Natural killer cell (primary cell): ENCODE measurements at regions not wholly inside any gene's neighbourhood (a gene's known extent, or its start where the extent isn't known, plus 50 kb on each side); places are given as distances from the start of the nearest gene placed in this dataset.

Experiments used
- ATAC-seq, 3 donors: fragments of 150-1000 bp in 2 of 3; fragments of 200-7000 bp in 1 of 3; cut with Tn5 transposase; 1 replicate in 1 of 3; 2 replicates in 2 of 3; pipeline ENCODE4 v1.10.0; 2021; ENCODE audit warnings: mild to moderate bottlenecking in 2 of 3, moderate library complexity in 2 of 3
- DNase-seq, 2 donors: peaks; one replicate each; pipeline versions ENCODE4 v3.0.0 to v3.0.0-alpha.2; 2013 to 2021; ENCODE audit warnings: mixed read lengths in 1 of 2
- H3K27ac ChIP-seq: one replicate; pipeline ENCODE4 v1.5.1; 2013; ENCODE audit warnings: mild to moderate bottlenecking, low read length
- H3K27me3 ChIP-seq: one replicate; pipeline ENCODE4 v1.6.1; 2013; ENCODE audit warnings: low read length; ENCODE audit not compliant: control insufficient read depth, insufficient read depth
- H3K36me3 ChIP-seq: one replicate; pipeline ENCODE4 v1.6.1; 2013; ENCODE audit warnings: low read length; ENCODE audit not compliant: control insufficient read depth, insufficient read depth
- H3K4me1 ChIP-seq: one replicate; pipeline ENCODE4 v1.6.1; 2013; ENCODE audit warnings: low read length; ENCODE audit not compliant: control insufficient read depth, insufficient read depth
- H3K4me3 ChIP-seq: one replicate; pipeline ENCODE4 v1.5.1; 2013; ENCODE audit warnings: low read length
- H3K9me3 ChIP-seq: one replicate; pipeline ENCODE4 v1.6.1; 2013; ENCODE audit warnings: low read length; ENCODE audit not compliant: control insufficient read depth, insufficient read depth
- H3K27ac Mint-ChIP-seq, 2 donors: one replicate each; pipeline ENCODE4 v1.8.0; 2022; ENCODE audit warnings: mild to moderate bottlenecking in 2 of 2, mixed read lengths in 2 of 2, moderate library complexity in 1 of 2
- H3K27me3 Mint-ChIP-seq, 2 donors: one replicate each; pipeline ENCODE4 v1.8.0; 2022; ENCODE audit warnings: low read depth in 2 of 2, mixed read lengths in 2 of 2
- H3K36me3 Mint-ChIP-seq: one replicate; pipeline ENCODE4 v1.8.0; 2022; ENCODE audit warnings: mixed read lengths
- H3K4me1 Mint-ChIP-seq, 2 donors: one replicate each; pipeline ENCODE4 v1.8.0; 2022; ENCODE audit warnings: mixed read lengths in 2 of 2
- H3K4me3 Mint-ChIP-seq: one replicate; pipeline ENCODE4 v1.8.0; 2022; ENCODE audit warnings: mild to moderate bottlenecking, moderate library complexity, mixed read lengths
- H3K9me3 Mint-ChIP-seq, 2 donors: one replicate each; pipeline ENCODE4 v1.8.0; 2022; ENCODE audit warnings: mixed read lengths in 2 of 2
- WGBS: methylation state at CpG from one replicate; pipeline ENCODE4 v1.1.7; 2013; ENCODE audit warnings: missing lambda C conversion rate; ENCODE audit not compliant: insufficient coverage; 5-methylcytosine and 5-hydroxymethylcytosine counted together
- intact Hi-C: fragments of 100-400 bp; cut with micrococcal nuclease; formaldehyde crosslinking; loops from one replicate; pipeline ENCODE4 v1.14.2; 2022
- TF ChIP-seq, protein P1 (sequence below): fragments of 200-600 bp; IDR thresholded peaks from one replicate; pipeline ENCODE4 v1.8.0; 2022; ENCODE audit warnings: antibody characterized with exemption

DNA sequence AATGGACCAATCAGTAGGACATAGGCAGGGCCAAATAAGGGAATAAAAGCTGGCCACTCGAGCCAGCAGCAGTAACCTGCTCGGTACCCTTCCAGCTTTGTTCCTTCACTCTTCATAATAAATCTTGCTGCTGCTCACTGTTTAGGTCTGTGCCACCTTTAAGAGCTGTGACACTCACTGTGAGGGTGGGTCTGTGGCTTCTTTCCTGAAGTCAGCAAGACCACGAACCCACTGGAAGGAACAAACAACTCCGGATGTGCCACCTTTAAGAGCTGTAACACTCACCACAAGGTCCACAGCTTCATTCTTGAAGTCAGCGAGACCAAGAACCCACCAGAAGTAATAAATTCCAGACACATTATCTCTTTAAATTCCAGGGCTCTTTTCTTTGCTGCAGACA lies 1922.3 kb upstream of the PCDH20 start:
- no peak overlapping the region for H3K27ac Mint-ChIP-seq
- Histone ChIP-seq H3K27ac (no peak overlapping the region), H3K36me3 (no peaks in the 10 kb centered on the region), H3K27me3 (no peaks in the 10 kb centered on the region), H3K4me1 (no peaks in the 10 kb centered on the region), H3K9me3 (peaks cover 15% of the 10 kb centered on the region), H3K4me3 (no peak overlapping the region)
- H3K36me3 Mint-ChIP-seq = peaks cover 14% of the 10 kb centered on the region
- TF ChIP-seq, protein P1, sequence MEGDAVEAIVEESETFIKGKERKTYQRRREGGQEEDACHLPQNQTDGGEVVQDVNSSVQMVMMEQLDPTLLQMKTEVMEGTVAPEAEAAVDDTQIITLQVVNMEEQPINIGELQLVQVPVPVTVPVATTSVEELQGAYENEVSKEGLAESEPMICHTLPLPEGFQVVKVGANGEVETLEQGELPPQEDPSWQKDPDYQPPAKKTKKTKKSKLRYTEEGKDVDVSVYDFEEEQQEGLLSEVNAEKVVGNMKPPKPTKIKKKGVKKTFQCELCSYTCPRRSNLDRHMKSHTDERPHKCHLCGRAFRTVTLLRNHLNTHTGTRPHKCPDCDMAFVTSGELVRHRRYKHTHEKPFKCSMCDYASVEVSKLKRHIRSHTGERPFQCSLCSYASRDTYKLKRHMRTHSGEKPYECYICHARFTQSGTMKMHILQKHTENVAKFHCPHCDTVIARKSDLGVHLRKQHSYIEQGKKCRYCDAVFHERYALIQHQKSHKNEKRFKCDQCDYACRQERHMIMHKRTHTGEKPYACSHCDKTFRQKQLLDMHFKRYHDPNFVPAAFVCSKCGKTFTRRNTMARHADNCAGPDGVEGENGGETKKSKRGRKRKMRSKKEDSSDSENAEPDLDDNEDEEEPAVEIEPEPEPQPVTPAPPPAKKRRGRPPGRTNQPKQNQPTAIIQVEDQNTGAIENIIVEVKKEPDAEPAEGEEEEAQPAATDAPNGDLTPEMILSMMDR = no peak
- DNase-seq (no peak), ATAC-seq (no peak)
- no peaks in the 10 kb centered on the region for H3K27me3 Mint-ChIP-seq
- intact Hi-C loops = no loop called here
- WGBS = 78% methylated on average over 5 of the region's 5 CpGs
- H3K4me3 Mint-ChIP-seq = no peak overlapping the region
- peaks cover 13 to 26% of the 10 kb centered on the region in 2 donors for H3K9me3 Mint-ChIP-seq
- no peaks in the 10 kb centered on the region for H3K4me1 Mint-ChIP-seq

DNA sequence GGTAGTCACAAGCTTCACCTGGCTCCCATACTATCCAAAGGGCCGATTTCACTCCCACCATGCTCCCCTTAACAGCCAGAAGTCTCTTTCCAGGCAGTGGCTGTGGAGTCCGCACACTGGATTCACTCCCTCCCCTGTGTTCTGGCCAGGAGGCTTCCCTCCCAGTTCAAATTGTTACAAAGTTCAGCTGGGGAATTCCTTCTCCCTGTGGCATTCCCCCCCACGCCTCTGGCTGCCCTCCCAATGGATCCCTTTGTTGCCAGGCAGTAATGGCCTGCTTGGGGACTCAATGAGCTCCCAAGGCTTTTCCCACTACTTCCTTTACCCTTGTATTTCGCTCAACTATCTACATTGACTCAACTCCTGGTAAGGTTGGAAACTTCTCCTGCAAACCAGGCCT lies 1921.4 kb upstream of the PCDH20 start:
- DNase-seq (no peak), ATAC-seq (no peak)
- TF ChIP-seq, protein P1 = no peak
- H3K9me3 Mint-ChIP-seq = peaks cover 11 to 26% of the 10 kb centered on the region in 2 donors
- H3K27ac Mint-ChIP-seq = no peak overlapping the region
- no peaks in the 10 kb centered on the region for H3K4me1 Mint-ChIP-seq
- H3K4me3 Mint-ChIP-seq = no peak overlapping the region
- no peaks in the 10 kb centered on the region for H3K27me3 Mint-ChIP-seq
- Histone ChIP-seq H3K4me3 (no peak overlapping the region), H3K4me1 (no peaks in the 10 kb centered on the region), H3K27me3 (no peaks in the 10 kb centered on the region), H3K36me3 (no peaks in the 10 kb centered on the region), H3K9me3 (peaks cover 15% of the 10 kb centered on the region), H3K27ac (no peak overlapping the region)
- 65% methylated on average over 4 of the region's 4 CpGs for WGBS
- H3K36me3 Mint-ChIP-seq = peaks cover 12% of the 10 kb centered on the region
- intact Hi-C loops = no loop called here

DNA sequence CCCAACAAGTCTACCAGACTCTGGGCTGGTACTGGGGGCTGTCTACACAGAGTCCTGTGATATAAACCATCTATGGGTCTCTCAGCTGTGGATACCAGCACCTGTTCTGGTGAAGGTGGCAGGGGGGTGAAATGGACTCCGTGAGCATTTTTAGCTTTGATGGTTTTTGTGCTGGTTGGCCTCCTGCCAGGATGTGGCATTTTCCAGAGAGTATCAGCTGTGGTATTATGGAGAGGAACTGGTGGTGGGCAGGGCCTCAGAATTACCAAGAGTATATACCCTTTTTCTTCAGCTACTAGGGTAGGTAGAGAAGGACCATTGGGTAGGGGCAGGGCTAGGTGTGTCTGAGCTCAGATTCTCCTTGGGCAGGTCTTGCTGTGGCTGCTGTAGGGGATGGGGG lies 1920.9 kb upstream of the PCDH20 start:
- Histone ChIP-seq H3K9me3 (peaks cover 15% of the 10 kb centered on the region), H3K36me3 (no peaks in the 10 kb centered on the region), H3K4me3 (no peak overlapping the region), H3K27ac (no peak overlapping the region), H3K4me1 (no peaks in the 10 kb centered on the region), H3K27me3 (no peaks in the 10 kb centered on the region)
- Mint-ChIP-seq H3K36me3 (peaks cover 12% of the 10 kb centered on the region), H3K27ac (no peak overlapping the region), H3K9me3 (peaks cover 12 to 26% of the 10 kb centered on the region in 2 donors), H3K27me3 (no peaks in the 10 kb centered on the region), H3K4me1 (no peaks in the 10 kb centered on the region), H3K4me3 (no peak overlapping the region)
- 72% methylated on average over 1 of the region's 1 CpG for WGBS
- DNase-seq = no peak
- TF ChIP-seq, protein P1 = no peak
- intact Hi-C loops = no loop called here
- no peak for ATAC-seq

DNA sequence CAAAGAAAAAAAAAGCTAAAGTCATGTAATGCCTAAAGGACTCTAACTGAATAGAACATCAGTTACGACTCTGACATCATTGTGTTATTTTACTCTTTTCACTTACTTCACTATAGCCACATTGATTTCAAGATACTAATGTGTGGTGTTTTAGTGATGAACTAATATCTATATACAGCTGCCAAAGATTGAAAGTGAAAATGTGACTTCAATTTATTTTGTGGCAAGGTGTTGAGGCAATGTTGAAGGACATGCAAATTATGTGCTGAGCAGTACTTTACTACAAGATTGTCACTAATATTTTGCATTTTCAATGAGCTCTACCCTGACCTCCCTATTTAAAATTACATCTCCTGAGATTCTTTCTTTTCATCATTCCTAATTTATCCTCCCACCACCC lies 1911.9 kb upstream of the PCDH20 start:
- no peak for DNase-seq
- H3K4me3 Mint-ChIP-seq = no peak overlapping the region
- no peaks in the 10 kb centered on the region for H3K27me3 Mint-ChIP-seq
- intact Hi-C loops = no loop called here
- H3K9me3 Mint-ChIP-seq = peaks cover 17 to 25% of the 10 kb centered on the region in 2 donors
- no peaks in the 10 kb centered on the region for H3K4me1 Mint-ChIP-seq
- Histone ChIP-seq H3K4me3 (no peak overlapping the region), H3K36me3 (no peaks in the 10 kb centered on the region), H3K9me3 (no peaks in the 10 kb centered on the region), H3K4me1 (no peaks in the 10 kb centered on the region), H3K27ac (no peak overlapping the region), H3K27me3 (no peaks in the 10 kb centered on the region)
- H3K27ac Mint-ChIP-seq = no peak overlapping the region
- no peaks in the 10 kb centered on the region for H3K36me3 Mint-ChIP-seq
- TF ChIP-seq, protein P1 = no peak
- no peak for ATAC-seq
- no CpG with 5 or more reads among the region's 1 CpG for WGBS
